Neural progenitor cell (in vitro differentiated cells): ENCODE measurements at regions not wholly inside any gene's neighbourhood (a gene's known extent, or its start where the extent isn't known, plus 50 kb on each side); places are given as distances from the start of the nearest gene placed in this dataset.

Experiments
- DNase-seq: peaks from one replicate; pipeline ENCODE4 v3.0.0-alpha.2; 2016; ENCODE audit warnings: low spot score
- H2AFZ ChIP-seq: fragments of 200-600 bp; sonication (generic); replicated peaks from 2 replicates; pipeline ENCODE4 v1.6.1; 2016; ENCODE audit warnings: antibody characterized with exemption
- H3F3A ChIP-seq: fragments of 200-600 bp; sonication (generic); 2 replicates; pipeline ENCODE4 v1.6.1; 2016; ENCODE audit warnings: antibody characterized with exemption, low read depth
- H3K27ac ChIP-seq: fragments of 200-600 bp; sonication (generic); 2 replicates; pipeline ENCODE4 v1.5.1; 2016; ENCODE audit warnings: mild to moderate bottlenecking
- H3K27me3 ChIP-seq: fragments of 200-600 bp; sonication (generic); 2 replicates; pipeline ENCODE4 v1.6.1; 2016; ENCODE audit warnings: mild to moderate bottlenecking, moderate library complexity
- H3K36me3 ChIP-seq: fragments of 200-600 bp; sonication (generic); 2 replicates; pipeline ENCODE4 v1.5.1; 2016
- H3K4me1 ChIP-seq: fragments of 200-600 bp; sonication (generic); 2 replicates; pipeline ENCODE4 v1.6.1; 2016; ENCODE audit warnings: mixed run types
- H3K4me2 ChIP-seq: fragments of 200-600 bp; sonication (generic); 2 replicates; pipeline ENCODE4 v1.6.1; 2016
- H3K4me3 ChIP-seq: fragments of 200-600 bp; sonication (generic); 2 replicates; pipeline ENCODE4 v1.5.1; 2016
- H3K79me2 ChIP-seq: fragments of 200-600 bp; sonication (generic); 2 replicates; pipeline ENCODE4 v1.6.1; 2016; ENCODE audit warnings: low read depth
- H3K9ac ChIP-seq: fragments of 200-600 bp; sonication (generic); 2 replicates; pipeline ENCODE4 v1.6.1; 2016
- H3K9me3 ChIP-seq: fragments of 200-600 bp; sonication (generic); 2 replicates; pipeline ENCODE4 v1.5.1; 2016; ENCODE audit warnings: low read depth
- H4K20me1 ChIP-seq: fragments of 200-600 bp; sonication (generic); 2 replicates; pipeline ENCODE4 v1.6.1; 2016; ENCODE audit warnings: low read depth
- H3K27ac Mint-ChIP-seq: 3 replicates; pipeline ENCODE4 v1.8.0; 2021; ENCODE audit warnings: mixed read lengths
- H3K27me3 Mint-ChIP-seq: 2 replicates; pipeline ENCODE4 v1.8.0; 2022; ENCODE audit warnings: low read depth, mild to moderate bottlenecking, inconsistent platforms, moderate library complexity, mixed read lengths; ENCODE audit not compliant: insufficient read depth
- H3K36me3 Mint-ChIP-seq: 3 replicates; pipeline ENCODE4 v1.8.0; 2021; ENCODE audit warnings: mixed read lengths
- H3K4me1 Mint-ChIP-seq: 3 replicates; pipeline ENCODE4 v1.8.0; 2021; ENCODE audit warnings: mixed read lengths
- H3K4me3 Mint-ChIP-seq: 3 replicates; pipeline ENCODE4 v1.8.0; 2021; ENCODE audit warnings: mild to moderate bottlenecking, moderate library complexity, mixed read lengths
- H3K9me3 Mint-ChIP-seq: 3 replicates; pipeline ENCODE4 v1.8.0; 2020; ENCODE audit warnings: mixed read lengths
- CTCF ChIP-seq: fragments of 200-600 bp; sonication (generic); IDR thresholded peaks from 2 replicates; pipeline ENCODE4 v1.5.1; 2017; ENCODE audit warnings: antibody characterized with exemption, mild to moderate bottlenecking
- EZH2 ChIP-seq: fragments of 200-600 bp; sonication (generic); IDR thresholded peaks from 2 replicates; pipeline ENCODE4 v1.6.1; 2017; ENCODE audit warnings: antibody characterized with exemption, mild to moderate bottlenecking, moderate library complexity
- EZH2phosphoT487 ChIP-seq: fragments of 200-600 bp; sonication (generic); IDR thresholded peaks from 2 replicates; pipeline ENCODE4 v1.6.1; 2017; ENCODE audit warnings: antibody characterized with exemption

GRCh38 chr13:106351251-106351650 is 184.2 kb downstream of the EFNB2 start:
- H3K4me1 Mint-ChIP-seq = peaks cover 69% of the 10 kb centered on the region
- no peaks in the 10 kb centered on the region for H3K79me2 ChIP-seq
- no peak overlapping the region for H3K4me3 ChIP-seq
- no peak for TF ChIP-seq CTCF
- no peaks in the 10 kb centered on the region for H4K20me1 ChIP-seq
- H3K9ac ChIP-seq = no peak overlapping the region
- H3K27ac ChIP-seq = no peak overlapping the region
- no peaks in the 10 kb centered on the region for H3K9me3 ChIP-seq
- no peak overlapping the region for H3K27ac Mint-ChIP-seq
- H3K27me3 ChIP-seq = peaks cover 37% of the 10 kb centered on the region
- H3K4me3 Mint-ChIP-seq = no peak overlapping the region
- peaks cover 5% of the 10 kb centered on the region for H3K36me3 Mint-ChIP-seq
- peaks cover 30% of the 10 kb centered on the region for H3K4me1 ChIP-seq
- no peak overlapping the region for H2AFZ ChIP-seq
- H3K36me3 ChIP-seq = no peaks in the 10 kb centered on the region
- no peak for DNase-seq
- peaks cover 12% of the 10 kb centered on the region for H3K9me3 Mint-ChIP-seq
- H3K4me2 ChIP-seq = no peak overlapping the region
- no peaks in the 10 kb centered on the region for H3K27me3 Mint-ChIP-seq
- peaks cover 14% of the 10 kb centered on the region for H3F3A ChIP-seq

GRCh38 chr13:106350208-106350607 is 185.3 kb downstream of the EFNB2 start:
- DNase-seq = no peak
- Histone ChIP-seq H3K79me2 (no peaks in the 10 kb centered on the region), H3F3A (peaks cover 14% of the 10 kb centered on the region), H4K20me1 (no peaks in the 10 kb centered on the region), H3K9ac (no peak overlapping the region), H2AFZ (no peak overlapping the region), H3K9me3 (no peaks in the 10 kb centered on the region), H3K4me1 (peaks cover 30% of the 10 kb centered on the region), H3K4me3 (no peak overlapping the region), H3K36me3 (no peaks in the 10 kb centered on the region), H3K4me2 (peak overlapping the region; percentile 97), H3K27me3 (peaks cover 37% of the 10 kb centered on the region), H3K27ac (no peak overlapping the region)
- no peaks in the 10 kb centered on the region for H3K27me3 Mint-ChIP-seq
- TF ChIP-seq EZH2 (no peak), CTCF (no peak), EZH2phosphoT487 (no peak)
- H3K4me3 Mint-ChIP-seq = peak overlapping the region; percentile 80
- peaks cover 12% of the 10 kb centered on the region for H3K9me3 Mint-ChIP-seq
- peaks cover 61% of the 10 kb centered on the region for H3K4me1 Mint-ChIP-seq
- peaks cover 5% of the 10 kb centered on the region for H3K36me3 Mint-ChIP-seq
- peak overlapping the region; percentile 87 for H3K27ac Mint-ChIP-seq

- Histone ChIP-seq H2AFZ (peak overlapping the region; percentile 71), H4K20me1 (no peaks in the 10 kb centered on the region), H3K36me3 (no peaks in the 10 kb centered on the region), H3K9me3 (no peaks in the 10 kb centered on the region), H3K4me3 (peak overlapping the region; percentile 55), H3K79me2 (no peaks in the 10 kb centered on the region), H3K9ac (no peak overlapping the region), H3K27ac (no peak overlapping the region), H3K4me2 (peak overlapping the region; percentile 97), H3K27me3 (peaks cover 37% of the 10 kb centered on the region), H3F3A (peaks cover 14% of the 10 kb centered on the region), H3K4me1 (peaks cover 30% of the 10 kb centered on the region)
- DNase-seq = peak; percentile 71
- H3K4me1 Mint-ChIP-seq = peaks cover 53% of the 10 kb centered on the region
- H3K4me3 Mint-ChIP-seq = peak overlapping the region; percentile 89
- H3K9me3 Mint-ChIP-seq = peaks cover 4% of the 10 kb centered on the region
- TF ChIP-seq CTCF = no peak
- no peak for TF ChIP-seq EZH2phosphoT487
- TF ChIP-seq EZH2 = peak; percentile 34
- H3K36me3 Mint-ChIP-seq = peaks cover 2% of the 10 kb centered on the region
- H3K27me3 Mint-ChIP-seq = no peaks in the 10 kb centered on the region
- peak overlapping the region; percentile 99 for H3K27ac Mint-ChIP-seq
Measured at GRCh38 chr13:106349080-106349931, 186.2 kb downstream of the EFNB2 start.
